Sigmoid colon (tissue), 6 donors: ENCODE measurements at regions not wholly inside any gene's neighbourhood (a gene's known extent, or its start where the extent isn't known, plus 50 kb on each side); places are given as distances from the start of the nearest gene placed in this dataset.
A peak's percentile ranks its signal among the peaks of the same experiment; 100 is the strongest.

Source experiments
- DNase-seq: peaks from one replicate; pipeline ENCODE4 v3.0.0-alpha.2; 2019
- H3K27ac ChIP-seq, 4 donors: fragments of 200-600 bp; sonication (generic); one replicate each; pipeline ENCODE4 v1.5.1; 2016 to 2019; ENCODE audit warnings: mild to moderate bottlenecking in 1 of 4
- H3K27me3 ChIP-seq, 3 donors: fragments of 200-600 bp; sonication (generic); one replicate each; pipeline ENCODE4 v1.5.1; 2019; ENCODE audit warnings: mild to moderate bottlenecking in 1 of 3
- H3K36me3 ChIP-seq, 4 donors: fragments of 200-600 bp; sonication (generic); one replicate each; pipeline ENCODE4 v1.5.1; 2016 to 2019
- H3K4me1 ChIP-seq, 4 donors: fragments of 200-600 bp; sonication (generic); one replicate each; pipeline ENCODE4 v1.5.1; 2017 to 2019
- H3K4me3 ChIP-seq, 4 donors: fragments of 200-600 bp; sonication (generic); one replicate each; pipeline ENCODE4 v1.5.1; 2017 to 2019; ENCODE audit warnings: mild to moderate bottlenecking in 2 of 4, moderate library complexity in 1 of 4
- H3K9me3 ChIP-seq, 4 donors: fragments of 200-600 bp in 3 of 4; sonication (generic) in 3 of 4; one replicate each; pipeline versions ENCODE4 v1.5.1 to v1.6.1; 2013 to 2019
- CTCF ChIP-seq, 4 experiments: fragments of 450-650 bp in 3 of 4; fragments of 200-600 bp in 1 of 4; IDR thresholded peaks; one replicate each; pipeline ENCODE4 v1.5.1; 2016 to 2019; ENCODE audit warnings: antibody characterized with exemption in 4 of 4, mild to moderate bottlenecking in 3 of 4, moderate library complexity in 2 of 4
- EP300 ChIP-seq, 4 donors: sonication (generic); formaldehyde crosslinking; IDR thresholded peaks; one replicate each; pipeline ENCODE4 v1.6.1; 2017; ENCODE audit warnings: antibody characterized with exemption in 4 of 4
- POLR2A ChIP-seq, 2 donors: fragments of 450-650 bp; IDR thresholded peaks; one replicate each; pipeline ENCODE4 v1.6.1; 2016; ENCODE audit warnings: antibody characterized with exemption in 2 of 2, mild to moderate bottlenecking in 2 of 2, moderate library complexity in 2 of 2
- POLR2AphosphoS5 ChIP-seq, 4 donors: sonication (generic); formaldehyde crosslinking; IDR thresholded peaks; one replicate each; pipeline ENCODE4 v1.6.1; 2017; ENCODE audit warnings: antibody characterized with exemption in 4 of 4
- WGBS, 2 donors: extraction: QIAGEN DNeasy Blood & Tissue Kit; methylation state at CpG; one replicate each; pipeline ENCODE4 v1.1.7; 2013; 5-methylcytosine and 5-hydroxymethylcytosine counted together
- intact Hi-C: fragments of 100-400 bp; cut with DNase I; formaldehyde crosslinking; loops from one replicate; pipeline ENCODE4 v1.15.1; 2023
- donor health status: healthy with polysubstance abuse.
- donor health status: healthy.

DNA sequence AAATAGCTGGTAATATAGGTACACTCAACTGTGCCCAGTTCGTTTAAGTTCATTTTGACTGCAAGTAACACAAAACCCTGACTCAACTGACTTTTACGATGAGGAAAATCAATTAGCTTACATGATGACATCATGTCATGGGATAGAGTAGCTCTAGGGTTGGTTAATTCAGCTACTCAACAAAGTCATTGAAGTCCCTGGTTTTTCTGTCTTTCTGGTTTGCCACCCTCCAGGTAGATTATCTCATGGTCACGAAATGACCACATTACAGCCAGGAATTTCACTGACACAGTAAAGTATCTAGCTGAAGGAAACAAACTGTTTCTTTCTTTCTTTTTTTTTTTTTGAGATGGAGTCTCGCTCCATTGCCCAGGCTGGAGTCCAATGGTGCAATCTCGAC lies 68.5 kb upstream of the FUT8 start:
- Histone ChIP-seq H3K4me3 (no peak overlapping the region), H3K9me3 (no peaks in the 10 kb centered on the region), H3K27me3 (no peaks in the 10 kb centered on the region), H3K4me1 (no peaks in the 10 kb centered on the region), H3K36me3 (no peaks in the 10 kb centered on the region), H3K27ac (no peak overlapping the region)
- DNase-seq, result no peak
- 88 to 94% methylated on average over 5 of the region's 5 CpGs for WGBS, 2 donors
- TF ChIP-seq EP300 (IDR thresholded peaks at IDR 0.05) (no peak), POLR2A (IDR thresholded peaks at IDR 0.05) (no peak), POLR2AphosphoS5 (IDR thresholded peaks at IDR 0.05) (no peak), CTCF (IDR thresholded peaks at IDR 0.05) (no peak)
- intact Hi-C loops, result no loop called here

- 47 to 70% methylated on average over 3 of the region's 3 CpGs for WGBS, 2 donors
- no peak for DNase-seq
- Histone ChIP-seq H3K4me1 (no peaks in the 10 kb centered on the region), H3K4me3 (no peak overlapping the region), H3K9me3 (no peaks in the 10 kb centered on the region), H3K27me3 (no peaks in the 10 kb centered on the region), H3K36me3 (no peaks in the 10 kb centered on the region), H3K27ac (no peak overlapping the region)
- intact Hi-C loops, result no loop called here
- no peak for TF ChIP-seq EP300 (IDR thresholded peaks at IDR 0.05)
- no peak for TF ChIP-seq CTCF (IDR thresholded peaks at IDR 0.05)
- no peak for TF ChIP-seq POLR2AphosphoS5 (IDR thresholded peaks at IDR 0.05)
- no peak for TF ChIP-seq POLR2A (IDR thresholded peaks at IDR 0.05)
These were observed 67.3 kb upstream of the FUT8 start for GRCh38 chr14:65345266-65345665.

DNA sequence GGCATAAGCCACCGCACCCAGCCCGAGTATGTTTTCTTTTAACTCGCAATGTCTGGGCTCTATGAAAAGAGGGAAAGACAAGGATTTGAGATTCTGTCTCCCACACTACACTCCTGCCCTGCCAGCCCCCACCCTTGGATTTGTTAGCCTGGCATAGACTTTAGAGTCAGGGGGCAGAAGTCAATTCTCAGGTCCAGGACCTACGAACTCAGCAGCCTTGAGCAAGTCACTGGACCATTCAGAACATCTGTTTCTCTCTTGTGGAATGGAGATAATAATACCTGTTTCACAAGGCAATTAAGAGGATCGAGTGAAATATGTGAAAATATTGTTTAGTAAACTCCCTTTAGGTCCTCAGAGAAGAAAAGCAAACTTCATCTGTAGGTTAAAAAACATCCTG lies 66.1 kb upstream of the FUT8 start:
- intact Hi-C loops, result no loop called here
- TF ChIP-seq POLR2AphosphoS5 (IDR thresholded peaks at IDR 0.05) (no peak), POLR2A (IDR thresholded peaks at IDR 0.05) (no peak), EP300 (IDR thresholded peaks at IDR 0.05) (no peak), CTCF (IDR thresholded peaks at IDR 0.05) (no peak)
- Histone ChIP-seq H3K36me3 (no peaks in the 10 kb centered on the region), H3K4me3 (no peak overlapping the region), H3K9me3 (no peaks in the 10 kb centered on the region), H3K27ac (no peak overlapping the region), H3K4me1 (no peaks in the 10 kb centered on the region), H3K27me3 (no peaks in the 10 kb centered on the region)
- no peak for DNase-seq
- whole genome bisulfite sequencing, 2 donors, result 72 to 83% methylated on average over 5 of the region's 5 CpGs

- Histone ChIP-seq H3K27ac (no peak overlapping the region), H3K4me3 (no peak overlapping the region), H3K27me3 (no peaks in the 10 kb centered on the region), H3K9me3 (no peaks in the 10 kb centered on the region), H3K4me1 (no peaks in the 10 kb centered on the region), H3K36me3 (no peaks in the 10 kb centered on the region)
- intact Hi-C loops, result no loop called here
- no peak for DNase-seq
- WGBS, 2 donors, result 55 to 77% methylated on average over 5 of the region's 5 CpGs
- TF ChIP-seq EP300 (IDR thresholded peaks at IDR 0.05) (no peak), POLR2AphosphoS5 (IDR thresholded peaks at IDR 0.05) (no peak), POLR2A (IDR thresholded peaks at IDR 0.05) (no peak), CTCF (IDR thresholded peaks at IDR 0.05) (no peak)
These were observed 65.6 kb upstream of the FUT8 start for GRCh38 chr14:65346895-65347294.

GRCh38 chr14:65348137-65348536 lies 64.4 kb upstream of the FUT8 start:
- Histone ChIP-seq H3K36me3 (no peaks in the 10 kb centered on the region), H3K4me3 (no peak overlapping the region), H3K27me3 (no peaks in the 10 kb centered on the region), H3K4me1 (no peaks in the 10 kb centered on the region), H3K9me3 (no peaks in the 10 kb centered on the region), H3K27ac (no peak overlapping the region)
- no peak for TF ChIP-seq CTCF (IDR thresholded peaks at IDR 0.05)
- TF ChIP-seq POLR2A (IDR thresholded peaks at IDR 0.05), result no peak
- TF ChIP-seq EP300 (IDR thresholded peaks at IDR 0.05), result no peak
- TF ChIP-seq POLR2AphosphoS5 (IDR thresholded peaks at IDR 0.05), result peak in 1 of 4 donors; percentile 40
- intact Hi-C loops, result no loop called here
- WGBS, 2 donors, result 74 to 76% methylated on average over 3 of the region's 3 CpGs
- DNase-seq, result no peak
